ENCODE measurements at regions not wholly inside any gene's neighbourhood (a gene's known extent, or its start where the extent isn't known, plus 50 kb on each side); places are given as distances from the start of the nearest gene placed in this dataset.

DNA sequence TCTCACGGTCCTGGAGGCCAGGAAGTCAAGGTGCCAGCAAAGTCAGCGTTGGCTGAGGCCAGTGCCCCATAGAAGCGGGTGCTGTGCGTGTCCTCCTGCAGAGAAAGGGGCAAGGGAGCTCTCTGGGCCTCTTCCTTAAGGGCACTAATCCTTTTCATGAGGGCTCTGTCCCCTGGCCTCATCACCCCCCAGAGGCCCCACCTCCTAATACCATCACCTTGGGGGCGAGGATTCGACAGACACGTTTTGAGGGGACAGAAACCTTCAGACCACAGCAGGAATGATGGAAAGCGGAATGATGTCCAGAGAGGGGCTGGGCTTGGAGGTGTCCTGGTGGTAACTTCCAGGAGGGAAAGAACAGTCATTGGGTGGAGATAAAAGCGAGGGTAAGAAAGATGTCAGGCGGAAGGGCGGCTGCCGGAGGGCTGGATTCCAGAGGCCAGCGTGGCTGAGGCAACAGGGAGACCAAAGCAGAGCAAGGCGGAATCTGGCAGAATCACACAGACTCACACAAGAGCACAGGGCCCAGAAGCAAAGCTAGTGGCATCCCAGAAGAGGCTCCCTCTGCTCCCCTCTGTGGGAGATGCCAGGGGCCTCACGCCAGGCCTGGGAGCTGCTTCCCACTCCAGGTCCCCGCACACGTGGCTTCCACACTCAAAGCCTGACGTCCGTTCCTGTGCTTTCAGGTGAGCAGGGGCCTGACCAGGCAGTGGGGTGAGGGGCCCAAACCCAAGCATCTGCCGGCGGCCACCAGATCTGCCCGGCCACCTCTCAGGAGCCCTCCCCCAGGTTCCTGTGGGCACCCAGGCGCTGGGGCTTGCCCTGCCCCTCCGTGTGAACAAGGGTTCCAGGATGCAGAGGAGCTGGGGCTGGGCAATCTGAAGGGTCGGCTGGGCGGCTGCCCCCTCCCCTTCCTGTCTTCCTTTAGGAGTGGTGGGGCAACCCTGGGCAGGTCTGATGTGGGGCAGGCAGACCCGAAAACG, 784.5 kb downstream of the BRD1 start:
- DNase-seq (ENCODE audit: low spot score in 2 of 2) = no peak
- no peak for TF ChIP-seq POLR2A (IDR thresholded peaks at IDR 0.05)
- TF ChIP-seq EP300 (IDR thresholded peaks at IDR 0.05) = no peak
- no peak for TF ChIP-seq CTCF (IDR thresholded peaks at IDR 0.05)
- no peak overlapping the region for H3K27ac ChIP-seq
- no peaks in the 10 kb centered on the region for H3K4me1 ChIP-seq
- 76 to 83% methylated on average over 17 to 28 of the region's 28 CpGs for WGBS, 2 donors
- H3K4me3 ChIP-seq = no peak overlapping the region
- H3K27me3 ChIP-seq = no peaks in the 10 kb centered on the region
- H3K9me3 ChIP-seq = no peaks in the 10 kb centered on the region
- no peaks in the 10 kb centered on the region for H3K36me3 ChIP-seq

DNA sequence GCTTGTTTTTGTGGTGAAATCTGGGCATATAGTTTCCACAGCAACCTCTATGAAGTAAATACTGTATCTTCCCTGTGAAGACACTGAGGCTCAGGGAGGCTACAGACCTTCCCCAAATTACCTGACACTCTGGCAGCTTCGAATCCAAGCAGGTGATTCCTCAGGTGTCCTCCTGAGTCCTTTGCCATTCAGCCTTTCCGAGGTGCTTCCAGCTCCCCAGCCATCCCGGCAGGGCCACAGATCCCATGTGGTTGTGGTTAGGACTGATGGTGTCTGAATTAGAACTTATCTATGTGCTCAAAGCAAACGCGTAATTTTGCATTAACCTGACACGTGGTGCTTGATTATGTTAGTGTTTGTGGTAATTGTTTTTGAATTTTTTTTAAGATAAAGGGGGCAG, 785.6 kb downstream of the BRD1 start:
- no peak for TF ChIP-seq CTCF (IDR thresholded peaks at IDR 0.05)
- TF ChIP-seq EP300 (IDR thresholded peaks at IDR 0.05) = no peak
- no peak for TF ChIP-seq POLR2A (IDR thresholded peaks at IDR 0.05)
- H3K27me3 ChIP-seq = no peaks in the 10 kb centered on the region
- H3K9me3 ChIP-seq = no peaks in the 10 kb centered on the region
- WGBS, 2 donors = 79 to 86% methylated on average over 6 of the region's 6 CpGs
- no peak overlapping the region for H3K27ac ChIP-seq
- H3K4me1 ChIP-seq = no peaks in the 10 kb centered on the region
- H3K36me3 ChIP-seq = no peaks in the 10 kb centered on the region
- no peak for DNase-seq (ENCODE audit: low spot score in 2 of 2)
- no peak overlapping the region for H3K4me3 ChIP-seq

DNA sequence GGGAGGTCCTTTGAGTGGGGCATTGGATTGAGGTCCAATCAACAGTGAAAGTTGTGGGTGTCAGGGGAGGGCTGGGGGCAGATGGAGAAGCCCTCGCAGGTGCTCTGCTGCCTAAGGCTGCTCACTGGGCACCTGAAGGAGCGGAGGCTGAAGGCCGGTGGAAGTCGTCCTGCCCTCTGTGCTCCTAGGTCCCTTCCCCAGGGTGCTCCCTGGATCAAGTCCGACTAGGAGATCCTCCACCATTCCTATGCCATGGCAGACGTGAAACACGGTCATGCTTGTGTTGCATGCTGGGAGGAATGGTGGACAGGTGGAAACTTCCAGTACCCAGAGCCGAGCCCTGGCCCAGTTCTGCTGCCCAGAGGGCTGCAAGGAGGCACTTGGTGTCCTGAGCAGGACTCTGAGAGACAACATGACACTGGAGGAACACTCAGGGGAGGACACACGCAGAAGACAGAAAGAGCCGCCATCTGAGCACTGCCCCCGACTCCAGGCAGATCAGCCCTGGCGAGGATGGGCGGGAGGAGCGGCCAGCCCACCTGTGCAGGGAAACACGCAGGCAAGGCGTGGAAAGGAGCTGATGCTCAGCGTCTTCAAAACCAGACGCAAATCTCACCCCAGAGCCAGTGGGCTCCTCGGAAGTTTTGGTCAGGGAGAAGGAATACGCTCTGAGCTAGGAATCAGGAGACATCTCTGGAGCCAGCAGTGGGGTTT, 786.8 kb downstream of the BRD1 start:
- H3K4me3 ChIP-seq = no peak overlapping the region
- 90 to 92% methylated on average over 20 of the region's 20 CpGs for WGBS, 2 donors
- H3K27me3 ChIP-seq = no peaks in the 10 kb centered on the region
- no peak overlapping the region for H3K27ac ChIP-seq
- H3K9me3 ChIP-seq = no peaks in the 10 kb centered on the region
- DNase-seq (ENCODE audit: low spot score in 2 of 2) = no peak
- TF ChIP-seq POLR2A (IDR thresholded peaks at IDR 0.05) = no peak
- TF ChIP-seq CTCF (IDR thresholded peaks at IDR 0.05) = no peak
- no peak for TF ChIP-seq EP300 (IDR thresholded peaks at IDR 0.05)
- no peaks in the 10 kb centered on the region for H3K4me1 ChIP-seq
- H3K36me3 ChIP-seq = no peaks in the 10 kb centered on the region

DNA sequence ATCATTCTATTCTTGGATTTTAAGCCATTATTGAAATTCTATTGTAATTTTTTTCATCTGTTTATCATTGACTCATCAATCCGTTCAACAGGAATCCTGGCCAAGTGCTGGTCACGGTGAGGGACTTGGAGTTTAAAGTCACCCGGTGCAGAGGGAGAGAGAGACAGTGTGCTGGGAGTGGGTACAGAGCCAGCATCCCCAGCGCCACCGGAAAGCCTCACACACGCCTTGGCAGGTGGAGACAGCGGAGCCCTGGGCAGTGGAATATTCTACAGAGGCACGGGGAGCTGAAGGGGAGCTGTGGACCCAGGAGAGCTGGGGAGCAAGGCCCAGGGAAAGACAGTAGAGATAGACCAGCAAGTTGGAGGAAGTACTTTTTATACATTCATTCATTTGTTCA, 787.6 kb downstream of the BRD1 start:
- no peak for TF ChIP-seq CTCF (IDR thresholded peaks at IDR 0.05)
- TF ChIP-seq EP300 (IDR thresholded peaks at IDR 0.05) = no peak
- no peak for TF ChIP-seq POLR2A (IDR thresholded peaks at IDR 0.05)
- Histone ChIP-seq H3K27me3 (no peaks in the 10 kb centered on the region), H3K9me3 (no peaks in the 10 kb centered on the region), H3K27ac (no peak overlapping the region), H3K4me1 (no peaks in the 10 kb centered on the region), H3K4me3 (no peak overlapping the region), H3K36me3 (no peaks in the 10 kb centered on the region)
- WGBS, 2 donors = 59 to 64% methylated on average over 8 of the region's 8 CpGs
- DNase-seq (ENCODE audit: low spot score in 2 of 2) = no peak

DNA sequence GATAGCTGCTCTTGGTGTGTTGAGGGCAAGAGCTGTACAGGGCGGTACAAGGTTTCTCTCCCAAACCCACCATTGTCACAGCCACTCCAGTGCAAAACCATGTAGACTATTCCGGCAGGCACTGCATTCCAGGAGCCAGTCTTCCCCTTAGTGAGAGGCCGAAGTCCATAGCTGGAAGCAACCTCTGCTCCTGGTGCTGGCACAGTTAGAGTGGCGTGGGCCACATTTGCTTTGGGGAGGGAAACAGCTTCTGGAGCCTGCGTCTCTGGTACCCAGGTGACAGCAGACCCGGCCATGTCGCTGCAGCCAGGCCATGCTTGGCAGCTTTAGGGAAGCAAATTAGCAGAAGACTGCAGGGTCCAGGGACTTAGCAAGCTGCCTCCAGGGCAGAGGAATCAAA, 788.0 kb downstream of the BRD1 start:
- Histone ChIP-seq H3K4me3 (no peak overlapping the region), H3K27ac (no peak overlapping the region), H3K36me3 (no peaks in the 10 kb centered on the region), H3K9me3 (no peaks in the 10 kb centered on the region), H3K27me3 (no peaks in the 10 kb centered on the region), H3K4me1 (no peaks in the 10 kb centered on the region)
- 65 to 72% methylated on average over 7 of the region's 7 CpGs for WGBS, 2 donors
- no peak for DNase-seq (ENCODE audit: low spot score in 2 of 2)
- TF ChIP-seq EP300 (IDR thresholded peaks at IDR 0.05) = no peak
- no peak for TF ChIP-seq CTCF (IDR thresholded peaks at IDR 0.05)
- no peak for TF ChIP-seq POLR2A (IDR thresholded peaks at IDR 0.05)

All from tibial nerve (tissue), 4 donors.